ENCODE measurements at regions not wholly inside any gene's neighbourhood (a gene's known extent, or its start where the extent isn't known, plus 50 kb on each side); places are given as distances from the start of the nearest gene placed in this dataset.

- H3K36me3 ChIP-seq (ENCODE audit: control insufficient read depth in 2 of 2, extremely low read depth in 1 of 2, insufficient read depth in 2 of 2, low read length in 2 of 2) = no peaks in the 10 kb centered on the region
- no peak overlapping the region for H2AFZ ChIP-seq (ENCODE audit: control insufficient read depth, low read length)
- no peak overlapping the region for H3K9ac ChIP-seq (ENCODE audit: control insufficient read depth, extremely low read depth, insufficient read depth, low read length)
- no peaks in the 10 kb centered on the region for H3K9me1 ChIP-seq (ENCODE audit: control insufficient read depth, extremely low read depth, insufficient read depth, low read length)
- TF ChIP-seq EZH2 (IDR thresholded peaks at IDR 0.05; ENCODE audit: low read length) (no peak), CTCF (optimal IDR thresholded peaks at IDR 0.05 in 1 of 3, IDR thresholded peaks at IDR 0.05 in 1 of 3, conservative IDR thresholded peaks at IDR 0.05 in 1 of 3; ENCODE audit: extremely low read depth in 1 of 3, insufficient read depth in 2 of 3, low read length in 3 of 3) (no peak)
- no peak overlapping the region for H3K4me3 ChIP-seq (ENCODE audit: control insufficient read depth in 2 of 3, extremely low read depth in 1 of 3, insufficient read depth in 2 of 3, low read depth in 1 of 3, low read length in 3 of 3)
- H3K27ac ChIP-seq (ENCODE audit: control insufficient read depth, insufficient read depth, low read length) = no peak overlapping the region
- no peaks in the 10 kb centered on the region for H3K27me3 ChIP-seq (ENCODE audit: control insufficient read depth, extremely low read depth, insufficient read depth, low read length)
- no peaks in the 10 kb centered on the region for H3K79me2 ChIP-seq (ENCODE audit: control insufficient read depth, insufficient read depth, low read length)
- dilution Hi-C loops (cut with MboI; ENCODE audit: extremely low pct_ligation_motif_present, low sequenced_read_pairs) = no loop called here
- no peak overlapping the region for H3K4me2 ChIP-seq (ENCODE audit: control insufficient read depth, extremely low read depth, insufficient read depth, low read depth, low read length)
- DNase-seq (ENCODE audit: low read depth, low spot score) (no peak), FAIRE-seq (no peak)
- H3K4me1 ChIP-seq (ENCODE audit: control insufficient read depth, extremely low read depth, insufficient read depth, low read length) = no peaks in the 10 kb centered on the region
- H4K20me1 ChIP-seq (ENCODE audit: control insufficient read depth, extremely low read depth, insufficient read depth, low read length) = no peaks in the 10 kb centered on the region
- no peaks in the 10 kb centered on the region for H3K9me3 ChIP-seq (ENCODE audit: control insufficient read depth, low read depth, low read length)
Measured at GRCh38 chr5:157983906-157984551, 125.1 kb upstream of the CLINT1 start.

- no peaks in the 10 kb centered on the region for H3K9me1 ChIP-seq (ENCODE audit: control insufficient read depth, extremely low read depth, insufficient read depth, low read length)
- H3K27ac ChIP-seq (ENCODE audit: control insufficient read depth, insufficient read depth, low read length) = no peak overlapping the region
- no peaks in the 10 kb centered on the region for H3K4me1 ChIP-seq (ENCODE audit: control insufficient read depth, extremely low read depth, insufficient read depth, low read length)
- no peak for FAIRE-seq
- H3K9me3 ChIP-seq (ENCODE audit: control insufficient read depth, low read depth, low read length) = no peaks in the 10 kb centered on the region
- H3K36me3 ChIP-seq (ENCODE audit: control insufficient read depth in 2 of 2, extremely low read depth in 1 of 2, insufficient read depth in 2 of 2, low read length in 2 of 2) = no peaks in the 10 kb centered on the region
- dilution Hi-C loops (cut with MboI; ENCODE audit: extremely low pct_ligation_motif_present, low sequenced_read_pairs) = no loop called here
- TF ChIP-seq CTCF (optimal IDR thresholded peaks at IDR 0.05 in 1 of 3, IDR thresholded peaks at IDR 0.05 in 1 of 3, conservative IDR thresholded peaks at IDR 0.05 in 1 of 3; ENCODE audit: extremely low read depth in 1 of 3, insufficient read depth in 2 of 3, low read length in 3 of 3) (no peak), EZH2 (IDR thresholded peaks at IDR 0.05; ENCODE audit: low read length) (no peak)
- no peaks in the 10 kb centered on the region for H3K27me3 ChIP-seq (ENCODE audit: control insufficient read depth, extremely low read depth, insufficient read depth, low read length)
- H3K9ac ChIP-seq (ENCODE audit: control insufficient read depth, extremely low read depth, insufficient read depth, low read length) = no peak overlapping the region
- no peak for DNase-seq (ENCODE audit: low read depth, low spot score)
- no peaks in the 10 kb centered on the region for H4K20me1 ChIP-seq (ENCODE audit: control insufficient read depth, extremely low read depth, insufficient read depth, low read length)
- no peak overlapping the region for H3K4me2 ChIP-seq (ENCODE audit: control insufficient read depth, extremely low read depth, insufficient read depth, low read depth, low read length)
- H2AFZ ChIP-seq (ENCODE audit: control insufficient read depth, low read length) = no peak overlapping the region
- no peak overlapping the region for H3K4me3 ChIP-seq (ENCODE audit: control insufficient read depth in 2 of 3, extremely low read depth in 1 of 3, insufficient read depth in 2 of 3, low read depth in 1 of 3, low read length in 3 of 3)
- no peaks in the 10 kb centered on the region for H3K79me2 ChIP-seq (ENCODE audit: control insufficient read depth, insufficient read depth, low read length)
Measured at GRCh38 chr5:157978061-157978460, 119.1 kb upstream of the CLINT1 start.

Measured in keratinocyte (primary cell).